ENCODE measurements at regions not wholly inside any gene's neighbourhood (a gene's known extent, or its start where the extent isn't known, plus 50 kb on each side); places are given as distances from the start of the nearest gene placed in this dataset.

DNA sequence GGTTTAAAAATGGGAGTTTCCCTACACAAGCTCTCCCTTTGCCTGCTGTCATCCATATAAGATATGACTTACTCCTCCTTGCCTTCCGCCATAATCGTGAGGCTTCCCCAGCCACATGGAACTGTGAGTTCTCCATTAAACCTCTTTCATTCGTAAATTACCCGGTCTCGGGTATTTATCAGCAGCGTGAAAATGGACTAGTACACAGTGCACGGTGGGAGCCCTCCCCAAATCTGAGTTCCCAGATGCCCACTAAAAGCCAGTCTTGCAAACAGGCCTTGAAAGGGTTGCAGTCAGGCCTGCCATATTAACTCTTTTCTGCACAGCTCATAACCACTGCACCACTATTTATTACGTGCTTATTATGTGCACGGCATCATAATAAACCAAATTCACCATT is 400.9 kb downstream of the PRDM2 start:
- DNase-seq (ENCODE audit: low read depth in 2 of 2) = no peak

DNA sequence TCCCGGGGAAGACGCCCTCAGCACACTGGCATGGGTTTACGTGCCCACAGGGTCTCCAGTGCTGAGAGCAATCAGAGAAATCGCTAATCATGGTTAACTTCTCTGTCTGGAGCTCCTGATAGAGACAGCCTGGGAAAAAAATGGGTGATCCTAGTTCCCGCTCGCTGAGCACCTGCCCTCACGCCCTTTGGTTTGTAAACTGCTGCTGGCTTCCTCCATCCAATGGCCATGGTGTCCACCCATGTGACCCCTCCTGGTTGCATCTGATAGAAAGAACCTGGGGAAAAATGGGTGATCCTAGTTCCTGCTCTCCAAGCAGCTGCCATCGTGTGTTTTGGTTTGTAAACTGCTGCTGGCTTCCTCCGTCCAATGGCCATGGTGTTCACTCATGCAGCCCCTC is 402.2 kb downstream of the PRDM2 start:
- DNase-seq (ENCODE audit: low read depth in 2 of 2) = no peak

DNA sequence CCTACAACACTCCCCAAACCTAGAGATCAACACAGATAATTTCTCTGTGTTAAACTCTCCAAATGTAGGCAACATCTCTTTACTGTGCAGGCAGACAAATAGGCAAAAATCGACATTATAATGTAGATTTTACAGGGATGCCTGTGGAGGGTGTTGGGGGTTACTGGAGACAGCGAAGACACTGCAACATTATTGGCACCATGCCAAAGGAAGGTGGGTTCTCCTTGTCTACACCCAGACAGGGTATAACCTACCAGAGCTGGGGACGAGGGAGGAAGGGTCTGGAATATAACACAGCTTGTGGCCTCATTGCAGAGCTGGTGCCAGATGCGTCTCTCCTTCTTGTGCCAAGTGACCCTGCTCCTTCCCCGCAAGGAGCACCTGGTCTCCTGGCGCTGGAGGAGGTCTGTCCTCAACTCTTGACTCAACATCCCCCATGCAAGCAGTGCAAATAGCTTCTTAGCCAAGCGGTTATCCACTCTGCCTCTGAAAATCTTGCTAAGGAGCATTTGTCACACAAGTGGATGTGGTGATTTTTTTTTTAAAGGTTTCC is 404.0 kb downstream of the PRDM2 start:
- no peak for DNase-seq (ENCODE audit: low read depth in 2 of 2)

DNA sequence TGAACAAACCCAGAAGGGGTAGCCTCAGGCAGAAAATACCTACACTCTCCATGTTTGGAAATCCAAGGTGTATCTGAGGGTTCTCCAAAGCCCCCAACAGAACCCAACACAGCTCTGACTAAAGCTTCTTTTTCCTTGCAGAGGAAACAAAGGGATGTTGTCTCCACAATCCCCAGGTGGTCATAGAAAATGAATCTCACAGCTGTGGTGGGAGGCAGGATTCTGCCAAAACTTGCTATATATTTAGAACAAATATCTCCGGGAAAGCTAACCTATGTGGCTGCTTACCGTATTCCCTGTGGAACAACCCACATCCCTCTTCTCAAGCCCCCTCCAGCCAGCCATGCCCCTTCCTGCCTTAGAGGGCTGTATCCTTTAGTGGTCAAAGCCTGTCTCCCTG is 406.1 kb downstream of the PRDM2 start:
- DNase-seq (ENCODE audit: low read depth in 2 of 2) = no peak

DNA sequence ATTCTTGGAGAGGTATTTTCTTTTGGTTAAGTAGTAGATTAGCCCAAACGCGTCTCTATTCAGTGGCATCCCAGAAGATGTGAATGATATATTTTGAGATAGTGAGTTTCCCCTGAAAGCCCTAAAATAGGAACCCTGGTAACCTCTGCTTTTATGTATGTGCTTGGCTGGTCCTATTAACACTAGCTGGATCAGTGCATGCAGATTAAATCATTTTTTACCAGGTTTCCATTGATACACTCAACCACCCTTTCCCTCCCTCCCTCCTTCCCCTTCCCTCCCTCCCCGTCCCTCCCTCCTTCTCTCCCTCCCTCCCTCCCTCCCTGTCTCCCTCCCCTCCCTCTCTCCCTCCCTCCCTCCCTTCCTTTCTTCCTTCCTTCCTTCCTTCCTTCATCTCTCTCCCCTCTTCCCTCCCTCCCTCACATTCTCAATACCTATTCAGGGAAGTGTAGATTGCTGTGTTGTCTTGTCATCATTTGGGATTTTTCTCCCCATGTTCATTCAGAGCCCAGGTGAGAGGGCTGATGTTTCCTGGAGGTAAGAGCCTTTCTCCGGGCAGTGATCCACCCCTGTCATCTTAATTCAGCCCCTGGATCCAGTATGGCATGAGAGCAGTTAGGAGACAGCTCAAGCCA is 406.8 kb downstream of the PRDM2 start:
- no peak for DNase-seq (ENCODE audit: low read depth in 2 of 2)

DNA sequence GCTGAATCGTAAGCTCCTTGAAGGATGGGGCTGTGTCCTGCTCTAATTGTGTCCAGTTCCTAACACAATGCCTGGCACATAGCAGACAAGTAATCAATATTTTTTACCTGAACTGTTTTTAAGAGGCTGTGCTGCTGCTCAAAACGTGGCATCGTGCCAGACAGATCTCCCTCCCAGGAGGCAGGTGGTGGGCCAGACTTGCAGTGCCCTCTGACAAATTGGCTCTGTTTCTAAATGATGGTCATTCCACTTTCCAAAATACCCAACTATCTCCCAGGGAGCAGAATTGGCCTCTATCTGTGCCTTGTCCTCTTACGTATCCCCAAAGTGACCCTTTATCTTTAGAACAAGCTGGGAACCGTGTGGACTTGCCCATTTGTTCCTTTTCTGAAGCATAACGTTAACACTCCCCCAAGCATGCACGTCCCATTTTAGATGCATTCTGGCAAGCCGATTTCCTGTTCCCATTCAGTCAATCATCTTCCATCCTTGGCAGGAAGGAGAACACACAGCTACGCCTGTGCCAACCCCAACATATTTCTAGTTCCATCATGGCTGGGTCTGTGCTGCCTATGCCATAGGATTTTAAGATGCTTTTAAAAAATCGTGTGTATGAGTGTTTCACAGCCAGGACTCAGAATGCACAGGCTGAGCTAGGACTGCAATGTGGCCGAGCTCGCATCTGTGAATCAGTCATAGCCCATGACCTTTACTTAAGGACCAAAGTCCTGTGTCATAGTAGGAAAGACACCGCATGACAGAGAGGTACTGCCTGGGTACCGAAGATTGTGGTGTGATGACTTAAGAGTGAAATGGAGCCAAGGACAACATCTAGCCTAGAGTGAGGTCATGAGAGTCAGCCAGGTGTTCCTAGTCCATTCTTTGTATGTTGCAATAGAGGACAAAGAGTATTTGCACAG is 408.6 kb downstream of the PRDM2 start:
- no peak for DNase-seq (ENCODE audit: low read depth in 2 of 2)

DNA sequence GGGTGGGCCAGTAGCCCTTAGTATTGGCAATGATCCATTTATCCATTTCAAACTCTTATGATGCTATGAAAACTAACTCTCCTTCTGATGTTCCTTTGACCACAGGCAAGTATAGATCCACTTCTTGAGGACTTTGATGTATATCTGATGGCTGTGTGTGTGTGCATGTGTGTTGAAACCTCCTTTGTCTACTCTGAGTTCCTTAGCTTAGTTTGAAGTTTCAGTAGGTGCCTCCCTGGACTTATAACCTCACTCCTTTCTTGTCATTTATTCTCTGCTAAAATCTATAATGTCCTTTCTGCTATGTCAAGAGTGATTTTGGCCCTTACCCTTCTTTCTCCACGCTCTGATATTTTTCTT is 409.3 kb downstream of the PRDM2 start:
- DNase-seq (ENCODE audit: low read depth in 2 of 2) = no peak

DNA sequence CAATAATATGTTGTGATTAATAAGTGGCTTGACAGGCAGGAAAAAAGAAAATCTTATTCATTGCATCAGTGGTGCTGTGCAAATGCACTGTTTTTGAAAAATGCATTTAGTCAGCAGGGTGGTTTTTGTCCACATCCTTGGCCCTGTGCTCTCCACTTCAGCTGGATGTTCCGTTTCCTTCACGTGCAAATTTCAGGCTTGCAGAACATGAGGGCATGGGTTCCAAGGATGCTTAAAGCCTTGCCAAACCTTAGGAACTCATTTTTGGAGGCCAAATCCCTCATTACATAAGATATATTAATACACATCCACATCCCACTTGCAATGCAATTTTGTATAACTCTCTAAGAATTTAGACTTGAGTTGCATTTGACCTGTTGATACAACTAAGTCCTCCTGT is 410.1 kb downstream of the PRDM2 start:
- no peak for DNase-seq (ENCODE audit: low read depth in 2 of 2)

DNA sequence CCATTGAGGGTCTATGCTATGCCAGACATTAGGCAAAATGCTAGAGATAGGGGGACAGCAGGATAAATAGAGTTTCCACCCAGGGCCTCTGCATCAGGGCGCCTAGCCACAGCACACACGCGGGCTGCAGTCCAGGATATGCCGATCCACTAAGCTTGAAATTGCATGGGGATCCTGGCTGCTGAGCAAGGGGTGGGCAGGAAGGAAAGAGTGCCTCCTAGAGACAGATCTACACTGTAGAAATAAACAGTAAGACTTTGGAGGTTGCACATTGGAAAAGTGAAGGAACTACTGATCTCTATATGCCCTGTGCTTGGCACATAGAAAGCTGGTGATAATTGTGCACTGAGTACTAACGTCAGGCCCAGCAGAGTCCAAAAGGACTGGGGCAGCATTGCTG is 411.1 kb downstream of the PRDM2 start:
- no peak for DNase-seq (ENCODE audit: low read depth in 2 of 2)

DNA sequence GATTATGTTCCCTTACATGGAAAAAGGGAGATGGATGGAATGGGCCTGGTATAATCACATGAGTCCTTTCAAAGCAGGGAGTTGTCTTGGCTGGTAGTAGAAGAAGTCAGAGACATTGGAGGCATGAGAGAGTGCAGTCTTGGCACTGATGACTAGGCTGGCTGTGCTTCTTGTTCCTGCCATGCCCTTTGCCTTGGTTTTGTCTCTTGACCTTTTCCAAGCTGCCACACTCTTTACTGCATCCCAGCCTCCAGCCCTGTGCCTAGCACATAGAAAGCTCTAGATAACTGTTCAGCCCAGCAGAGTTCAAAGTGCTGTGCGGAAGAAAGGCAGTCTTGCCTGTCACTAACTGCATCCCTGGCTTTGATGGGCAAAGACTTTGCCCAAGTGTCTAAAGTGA is 412.6 kb downstream of the PRDM2 start:
- no peak for DNase-seq (ENCODE audit: low read depth in 2 of 2)

DNA sequence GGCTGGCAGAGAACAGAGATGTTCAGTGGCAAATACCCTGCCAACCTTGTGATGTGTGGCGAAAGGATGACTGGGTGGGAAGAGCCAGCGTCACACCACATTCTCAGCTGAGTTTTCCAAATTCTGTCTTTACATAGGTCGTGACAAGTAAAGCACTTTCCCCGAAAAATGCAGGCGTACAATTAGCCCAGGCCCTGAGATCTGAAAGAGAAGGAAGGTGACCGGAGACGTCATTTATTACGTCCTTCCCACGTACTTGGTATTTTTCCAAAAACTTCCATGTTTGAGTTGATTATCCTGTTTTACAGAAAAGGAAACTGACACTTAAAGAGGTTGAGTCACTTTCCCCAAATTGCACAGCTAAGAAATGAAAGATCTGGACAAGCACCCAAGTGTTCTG is 413.3 kb downstream of the PRDM2 start:
- DNase-seq (ENCODE audit: low read depth in 2 of 2) = no peak

DNA sequence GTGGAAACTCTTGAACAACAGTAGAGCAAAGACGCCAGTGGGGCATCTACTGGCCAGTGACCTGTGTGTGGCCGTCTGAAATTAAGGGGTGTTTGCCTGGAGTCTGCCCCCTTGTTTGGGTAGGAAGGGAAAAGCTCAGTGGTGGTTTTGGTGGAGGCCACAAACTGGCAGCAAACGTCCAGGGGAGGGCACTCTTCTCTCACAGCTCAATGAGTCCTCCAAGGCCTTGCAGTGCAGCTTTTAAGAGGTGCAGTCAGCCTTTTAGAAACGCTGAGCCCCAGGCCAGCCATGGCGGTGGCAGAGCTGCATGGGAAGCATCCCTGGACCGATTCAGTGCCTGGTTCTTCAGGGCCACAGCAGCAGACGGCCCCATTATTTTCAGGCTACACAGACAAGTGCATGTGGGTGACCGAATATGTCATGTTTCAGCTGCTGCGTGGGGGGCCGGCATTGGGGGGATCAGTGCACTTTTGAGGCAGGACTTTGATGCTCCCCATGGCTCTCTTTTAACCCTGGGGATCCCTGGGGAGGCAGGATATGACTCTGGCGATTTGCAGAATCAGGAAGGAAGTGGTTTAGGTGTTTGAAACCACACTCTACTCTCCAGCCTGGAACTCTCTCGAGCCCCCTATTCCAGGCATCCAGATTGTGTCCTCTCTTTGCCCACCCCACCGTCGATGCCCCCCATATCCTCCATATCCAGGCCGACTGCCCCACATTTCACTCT is 414.0 kb downstream of the PRDM2 start:
- no peak for DNase-seq (ENCODE audit: low read depth in 2 of 2)

DNA sequence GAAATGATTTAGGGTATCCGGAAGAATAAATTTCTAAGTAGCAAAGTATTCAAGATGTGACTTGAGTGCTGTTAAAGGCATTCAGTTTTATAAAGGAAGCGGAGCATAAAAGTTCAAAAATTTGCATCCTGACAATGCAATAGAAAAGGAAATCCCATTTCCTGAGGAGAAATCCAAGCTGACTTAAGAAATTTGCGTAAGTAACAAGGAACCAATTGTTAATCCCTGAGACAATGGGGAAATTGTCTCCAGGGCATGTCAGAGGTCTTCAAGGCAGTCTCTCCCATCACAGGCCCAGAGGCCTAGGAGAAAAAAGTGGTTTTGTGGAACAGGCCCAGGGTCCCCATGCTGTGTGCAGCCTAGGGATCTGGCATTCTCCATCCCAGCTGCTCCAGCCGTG is 416.0 kb downstream of the PRDM2 start:
- DNase-seq (ENCODE audit: low read depth in 2 of 2) = no peak

DNA sequence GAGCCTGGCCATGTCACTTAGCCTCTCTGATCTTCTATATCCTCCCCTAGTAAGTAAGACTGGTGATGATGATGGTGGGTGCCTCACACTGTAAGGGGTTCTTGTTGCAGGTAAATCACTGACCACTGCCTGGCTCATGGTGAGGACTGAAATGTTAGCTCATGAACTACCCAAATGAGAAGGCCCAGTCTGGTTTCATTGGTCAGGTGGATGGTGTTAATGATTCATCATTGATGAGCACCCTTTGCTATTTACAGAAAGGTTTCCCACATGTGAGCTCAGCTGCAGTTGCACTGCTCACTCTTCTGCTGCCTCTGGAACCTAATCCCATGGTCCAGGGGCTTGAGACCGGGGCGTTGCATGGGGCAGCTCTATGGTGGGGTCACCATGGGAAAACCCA is 417.7 kb downstream of the PRDM2 start:
- DNase-seq (ENCODE audit: low read depth in 2 of 2) = no peak

DNA sequence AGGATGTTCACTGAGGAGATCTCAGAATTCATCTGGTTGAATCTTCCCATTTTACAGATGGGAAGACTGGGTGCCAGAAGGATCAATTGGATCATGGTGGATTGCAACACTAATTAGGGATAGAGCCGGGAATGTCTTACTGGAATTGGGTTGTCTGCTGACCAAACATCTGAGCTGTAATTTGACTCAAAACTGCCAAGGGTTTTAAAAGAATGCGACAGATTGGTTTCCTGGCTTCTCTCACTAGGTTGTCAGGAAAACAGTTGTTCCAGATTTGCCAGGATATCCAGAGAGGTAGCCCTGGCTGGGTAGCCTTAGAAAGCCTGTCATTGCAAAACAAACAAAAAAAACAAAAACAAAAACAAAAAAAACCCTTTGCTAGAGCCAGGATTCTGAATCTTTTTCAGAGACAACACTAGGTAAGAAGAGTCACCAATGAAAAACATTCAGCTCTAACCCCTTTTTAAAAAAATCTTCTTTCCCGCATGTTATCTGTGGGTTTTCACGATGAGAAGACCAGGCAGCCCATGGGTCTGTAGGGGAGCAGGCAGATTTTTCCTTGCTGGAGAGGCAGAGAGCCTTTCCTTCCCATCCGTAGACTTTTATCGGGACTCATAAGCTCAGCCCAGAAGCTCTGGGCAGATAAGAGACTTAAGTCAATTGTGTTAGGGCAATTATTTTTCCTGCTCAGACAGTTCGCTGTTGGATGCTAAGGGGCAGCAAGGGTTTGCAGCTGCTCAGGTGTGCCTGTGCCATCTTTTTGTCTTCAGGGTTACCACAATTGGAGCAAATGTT is 418.9 kb downstream of the PRDM2 start:
- DNase-seq (ENCODE audit: low read depth in 2 of 2) = no peak

DNA sequence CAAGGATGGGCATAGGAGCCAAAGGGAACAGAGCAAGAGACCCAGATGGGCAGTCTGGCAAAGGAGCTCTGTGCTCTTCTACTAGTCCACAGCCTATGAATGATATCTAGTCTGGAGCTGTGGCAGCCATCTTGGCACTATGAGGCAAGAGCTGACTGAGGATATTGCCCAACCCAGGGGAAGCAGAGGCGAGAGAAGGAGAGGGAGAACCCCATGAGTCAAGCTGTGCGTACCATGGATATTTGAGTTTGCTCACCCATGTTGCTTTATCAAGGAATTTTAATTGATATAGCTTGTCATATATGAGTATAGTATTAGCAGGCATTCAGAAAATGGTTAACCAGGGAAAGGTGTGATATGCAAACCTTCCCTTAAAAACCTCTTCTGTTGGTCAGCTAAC is 420.9 kb downstream of the PRDM2 start:
- no peak for DNase-seq (ENCODE audit: low read depth in 2 of 2)

DNA sequence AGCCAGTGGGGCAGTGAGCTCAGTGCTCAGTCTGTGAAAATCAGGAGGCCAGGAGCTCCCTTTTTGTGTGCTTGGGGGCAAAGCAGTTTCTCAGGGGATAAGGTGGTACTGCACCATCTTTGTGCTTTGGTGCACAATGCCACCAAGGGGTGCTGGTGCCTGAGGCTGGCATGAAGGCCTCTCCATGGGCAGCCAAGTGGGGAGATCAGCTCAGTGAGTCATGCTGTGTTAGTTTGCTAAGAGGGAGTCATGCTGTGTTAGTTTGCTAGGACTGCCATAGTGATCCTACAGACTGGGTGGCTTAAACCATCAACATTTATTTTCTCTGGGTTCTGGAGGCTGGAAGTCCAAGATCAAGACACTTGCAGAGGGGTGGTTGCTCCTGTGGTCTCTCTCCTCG is 428.1 kb downstream of the PRDM2 start:
- DNase-seq (ENCODE audit: low read depth in 2 of 2) = no peak

DNA sequence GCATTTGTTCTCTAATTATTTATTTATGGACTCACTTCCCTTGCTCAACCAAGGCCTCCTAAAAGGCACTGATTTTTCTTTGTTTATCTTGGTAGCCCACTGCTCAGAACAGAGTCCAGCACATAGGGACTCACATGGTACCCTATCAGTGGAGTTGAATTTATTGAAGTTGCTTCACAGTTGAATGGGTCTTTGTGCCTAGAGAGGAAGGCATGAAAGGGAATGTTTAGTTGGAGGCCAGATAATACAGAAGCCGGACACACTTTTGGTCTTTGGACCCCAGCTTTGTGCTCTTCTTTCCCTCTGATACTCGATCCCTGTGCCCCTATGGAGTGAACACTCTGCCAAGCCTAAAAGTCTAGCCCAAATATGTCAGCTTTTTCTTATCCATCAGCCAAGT is 429.0 kb downstream of the PRDM2 start:
- DNase-seq (ENCODE audit: low read depth in 2 of 2) = no peak

DNA sequence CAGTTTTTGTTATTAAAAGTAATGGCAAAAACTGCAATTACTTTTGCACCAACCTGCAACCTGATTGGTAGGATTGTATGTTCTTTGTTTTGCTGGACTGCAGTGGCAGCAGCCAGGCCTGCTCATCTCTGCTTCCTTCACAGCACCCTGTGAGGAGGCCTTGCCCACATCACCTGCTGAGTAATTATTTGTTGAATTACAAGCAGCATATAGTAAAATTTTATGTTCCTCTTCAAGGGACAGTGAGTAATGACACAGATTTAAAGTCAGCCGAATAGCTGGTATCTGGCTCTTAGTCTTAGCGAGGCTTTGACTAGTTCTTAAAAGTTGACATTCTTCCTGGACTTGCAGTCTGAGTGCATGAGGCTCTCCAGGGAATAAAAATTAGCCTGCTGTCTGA is 435.1 kb downstream of the PRDM2 start:
- DNase-seq (ENCODE audit: low read depth in 2 of 2) = no peak

DNA sequence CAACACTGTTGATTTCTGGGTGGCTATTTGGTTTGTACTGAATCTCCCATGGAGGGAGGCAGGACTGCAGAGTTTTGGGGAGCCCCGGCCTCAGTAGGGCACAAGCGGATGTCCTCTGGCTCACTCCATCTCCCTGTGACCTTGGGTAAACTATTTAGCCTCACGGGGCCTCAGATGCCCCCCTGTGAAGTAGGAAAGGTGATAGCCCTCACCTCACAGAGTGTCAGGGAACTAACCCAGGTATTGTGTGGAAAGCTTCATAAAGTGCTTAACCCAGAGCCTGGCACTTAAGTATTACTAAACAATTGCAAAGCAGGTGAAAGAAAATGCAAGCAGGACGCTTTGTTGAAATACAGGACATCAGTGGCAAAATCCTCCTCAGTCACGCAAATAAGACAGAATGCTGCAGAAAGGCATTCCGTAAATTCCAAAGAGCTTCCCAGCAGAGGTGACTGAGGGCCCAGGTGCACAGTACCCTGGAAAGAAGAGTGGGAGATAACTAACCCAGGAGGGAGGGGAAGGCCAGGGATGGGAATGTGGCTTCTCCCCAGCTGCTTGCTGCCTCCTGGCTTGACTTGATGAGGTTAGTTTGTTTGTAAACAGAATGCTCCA is 436.3 kb downstream of the PRDM2 start:
- DNase-seq (ENCODE audit: low read depth in 2 of 2) = no peak

DNA sequence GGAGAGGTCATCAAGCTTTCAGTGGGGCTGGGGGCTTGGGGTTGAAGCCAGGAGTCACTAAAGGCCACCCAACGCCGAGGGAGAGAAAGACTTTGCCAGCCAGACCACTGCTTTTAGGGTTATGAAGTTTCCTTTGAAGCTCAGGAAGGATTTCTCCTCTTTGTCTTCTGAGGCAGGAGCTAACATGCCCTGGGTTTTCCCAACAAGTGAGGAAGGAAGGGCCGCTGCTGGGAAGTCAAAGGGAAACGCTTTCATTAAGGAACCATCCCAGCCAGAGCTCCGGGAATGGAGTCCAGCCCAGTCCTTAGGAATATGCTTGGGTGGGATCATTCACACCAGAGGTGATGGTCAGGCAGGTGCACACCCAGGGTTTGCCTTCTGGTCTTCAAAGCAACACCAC is 436.9 kb downstream of the PRDM2 start:
- no peak for DNase-seq (ENCODE audit: low read depth in 2 of 2)

Data from stimulated activated CD4-positive, alpha-beta T cell treated with anti-CD3 and anti-CD28 coated beads, Interleukin-1b, Interleukin-23, amount 100 ng/mL, for 4 hours (primary cell).